Skeletal muscle tissue (tissue), 4 donors: ENCODE measurements at regions not wholly inside any gene's neighbourhood (a gene's known extent, or its start where the extent isn't known, plus 50 kb on each side); places are given as distances from the start of the nearest gene placed in this dataset. TPM values are rescaled to one million over a fixed set of nuclear protein-coding genes. Genes with fewer than 3 reads are reported as not detected.

Source experiments
- H3K27ac ChIP-seq: one replicate; pipeline ENCODE4 v1.7.0; 2013; ENCODE audit warnings: mild to moderate bottlenecking, low read depth, low read length, inconsistent platforms
- H3K27me3 ChIP-seq, 3 donors: one replicate each; pipeline ENCODE4 v1.7.0; 2013; ENCODE audit warnings: low read length in 3 of 3; ENCODE audit not compliant: control insufficient read depth in 3 of 3, insufficient read depth in 3 of 3
- H3K36me3 ChIP-seq, 3 donors: one replicate each; pipeline ENCODE4 v1.7.0; 2013; ENCODE audit warnings: low read length in 3 of 3; ENCODE audit not compliant: control insufficient read depth in 3 of 3, insufficient read depth in 3 of 3
- H3K4me1 ChIP-seq, 3 donors: one replicate each; pipeline ENCODE4 v1.7.0; 2013; ENCODE audit warnings: low read length in 3 of 3, mild to moderate bottlenecking in 3 of 3; ENCODE audit not compliant: control insufficient read depth in 3 of 3, insufficient read depth in 3 of 3
- H3K4me3 ChIP-seq, 3 donors: one replicate each; pipeline ENCODE4 v1.7.0; 2013; ENCODE audit warnings: low read length in 3 of 3
- H3K9ac ChIP-seq, 3 donors: one replicate each; pipeline ENCODE4 v1.7.0; 2013; ENCODE audit warnings: low read length in 3 of 3, mild to moderate bottlenecking in 3 of 3, moderate library complexity in 2 of 3, low read depth in 1 of 3
- H3K9me3 ChIP-seq, 3 donors: one replicate each; pipeline ENCODE4 v1.7.0; 2013; ENCODE audit warnings: low read length in 3 of 3; ENCODE audit not compliant: control insufficient read depth in 3 of 3
- small RNA-seq: library from RNA; depleted of rRNA; stranded (forward); fragments of <200 nt; gene quantifications from one replicate; pipeline ENCODE3, GENCODE V24; 2014
- donor health status: Osteomylitis.

GRCh38 chrX:134184936-134185335 is 52.0 kb upstream of the CCDC160 start:
- H3K4me1 ChIP-seq: no peaks in the 10 kb centered on the region
- no peak overlapping the region for H3K9ac ChIP-seq
- no peaks in the 10 kb centered on the region for H3K9me3 ChIP-seq
- no peak overlapping the region for H3K27ac ChIP-seq
- H3K36me3 ChIP-seq: no peaks in the 10 kb centered on the region
- no peak overlapping the region for H3K4me3 ChIP-seq
- H3K27me3 ChIP-seq: peaks cover 0 to 7% (median 0%) of the 10 kb centered on the region in 3 donors

GRCh38 chrX:134186362-134187121 is 50.4 kb upstream of the CCDC160 start:
- H3K36me3 ChIP-seq: no peaks in the 10 kb centered on the region
- no peaks in the 10 kb centered on the region for H3K9me3 ChIP-seq
- no peak overlapping the region for H3K27ac ChIP-seq
- no peaks in the 10 kb centered on the region for H3K4me1 ChIP-seq
- H3K27me3 ChIP-seq: peaks cover 0 to 4% (median 0%) of the 10 kb centered on the region in 3 donors
- no peak overlapping the region for H3K9ac ChIP-seq
- H3K4me3 ChIP-seq: no peak overlapping the region

Small RNAs in the stretch of these regions (small RNA-seq; reads per million reads assigned to genes)
- gene RF00019 (not detected), gene TIMM8BP2 (not detected)
